A549 (cell line): ENCODE measurements at regions not wholly inside any gene's neighbourhood (a gene's known extent, or its start where the extent isn't known, plus 50 kb on each side); places are given as distances from the start of the nearest gene placed in this dataset.
"Not testable (repeated sequence)": the region's sequence is repeated elsewhere in the genome, so short reads cannot be mapped to it uniquely, and the experiment has no call there.

Source experiments
- ATAC-seq, 2 experiments: fragments of 200-7000 bp in 1 of 2; fragments of >200 bp in 1 of 2; cut with Nextera tagmentation in 1 of 2; cut with Tn5 transposase in 1 of 2; 3 replicates each; pipeline versions ENCODE4 v1.8.0 to v1.9.1; 2018 to 2020; ENCODE audit warnings: mild to moderate bottlenecking in 1 of 2, moderate library complexity in 1 of 2
- CTCF ChIA-PET: fragments of 300-600 bp; sonication (Branson Sonifier 250); formaldehyde crosslinking; extraction: SDS; loops from one replicate; lab custom pipeline; 2021; ENCODE audit warnings: antibody characterized with exemption, inconsistent platforms; lab: Yijun Ruan, JAX
- POLR2A ChIA-PET: fragments of 350-600 bp; formaldehyde crosslinking; extraction: SDS; loops from one replicate; lab custom pipeline; 2021; ENCODE audit warnings: antibody characterized with exemption, inconsistent platforms; lab: Yijun Ruan, JAX
- DNase-seq, 2 experiments: peaks; one replicate each; pipeline versions ENCODE4 v3.0.0 to v3.0.0-alpha.2; 2011 to 2016; ENCODE audit warnings: low read depth in 1 of 2, low spot score in 1 of 2
- FAIRE-seq: peaks from 2 replicates; lab custom pipeline; 2011; peaks lifted over from hg19 to GRCh38; lab: Jason Lieb, UNC
- H3K27ac ChIP-seq, 2 experiments: fragments of >200 bp; sonication (Bioruptor Twin); formaldehyde crosslinking; 3 replicates each; pipeline ENCODE4 v1.5.1; 2016 to 2017
- H3K4me1 ChIP-seq: fragments of >200 bp; sonication (Bioruptor Twin); formaldehyde crosslinking; 3 replicates; pipeline ENCODE4 v1.6.1; 2016
- H3K4me2 ChIP-seq: fragments of >200 bp; sonication (Bioruptor Twin); formaldehyde crosslinking; 3 replicates; pipeline ENCODE4 v1.6.1; 2016
- H3K4me3 ChIP-seq: fragments of >200 bp; sonication (Bioruptor Twin); formaldehyde crosslinking; 3 replicates; pipeline ENCODE4 v1.5.1; 2016
- H3K9me3 ChIP-seq: fragments of >200 bp; sonication (Bioruptor Twin); formaldehyde crosslinking; 3 replicates; pipeline ENCODE4 v1.6.1; 2016
- CBX2 ChIP-seq: fragments of 200-600 bp; sonication (generic); IDR thresholded peaks from 2 replicates; pipeline ENCODE4 v1.6.1; 2016; ENCODE audit warnings: low read depth, mild to moderate bottlenecking, borderline replicate concordance
- CBX8 ChIP-seq: fragments of 200-600 bp; sonication (generic); IDR thresholded peaks from 2 replicates; pipeline ENCODE4 v1.6.1; 2016
- CEBPB ChIP-seq, 2 experiments: fragments of >200 bp in 1 of 2; sonication (Bioruptor Twin) in 1 of 2; formaldehyde crosslinking in 1 of 2; IDR thresholded peaks; 2 replicates each; pipeline ENCODE4 v1.6.1; 2012 to 2016
- CHD2 ChIP-seq: fragments of 150-350 bp; IDR thresholded peaks from 2 replicates; pipeline ENCODE4 v1.6.1; 2014; ENCODE audit warnings: low read length; ENCODE audit not compliant: partially characterized antibody
- ELK1 ChIP-seq: fragments of 150-350 bp; IDR thresholded peaks from 2 replicates; pipeline ENCODE4 v1.6.1; 2014; ENCODE audit warnings: low read depth, mild to moderate bottlenecking, low read length
- FOSL2 ChIP-seq, 2 experiments: fragments of 450-650 bp in 1 of 2; fragments of >200 bp in 1 of 2; sonication (Bioruptor Twin) in 1 of 2; formaldehyde crosslinking; IDR thresholded peaks; 2 replicates each; pipeline versions ENCODE4 v1.5.0 to v1.6.1; 2016 to 2020; ENCODE audit warnings: mild to moderate bottlenecking in 1 of 2, moderate library complexity in 1 of 2
- GATA3 ChIP-seq: IDR thresholded peaks from 2 replicates; pipeline ENCODE4 v1.6.1; 2012; ENCODE audit warnings: borderline replicate concordance
- HMGXB4 ChIP-seq: fragments of 250-450 bp; sonication (Bioruptor Pico); IDR thresholded peaks from 2 replicates; pipeline ENCODE4 v1.5.0; 2021; ENCODE audit warnings: mild to moderate bottlenecking, moderate library complexity, borderline replicate concordance
- HOXB13 ChIP-seq: fragments of 250-450 bp; sonication (Bioruptor Pico); IDR thresholded peaks from 2 replicates; pipeline ENCODE4 v1.5.0; 2020; ENCODE audit warnings: low read depth, mild to moderate bottlenecking, moderate library complexity
- KDM1A ChIP-seq: fragments of 200-600 bp; sonication (generic); IDR thresholded peaks from 2 replicates; pipeline ENCODE4 v1.6.1; 2016; ENCODE audit warnings: low read depth, mild to moderate bottlenecking
- KDM5A ChIP-seq: fragments of 200-600 bp; sonication (generic); IDR thresholded peaks from 2 replicates; pipeline ENCODE4 v1.6.1; 2016; ENCODE audit warnings: antibody characterized with exemption, mild to moderate bottlenecking
- MAFK ChIP-seq: fragments of 450-650 bp; IDR thresholded peaks from 2 replicates; pipeline ENCODE4 v1.6.1; 2014; ENCODE audit not compliant: partially characterized antibody
- MYC ChIP-seq: IDR thresholded peaks from 2 replicates; pipeline ENCODE4 v1.6.1; 2012; ENCODE audit warnings: mild to moderate bottlenecking, inconsistent platforms, low read length, improper control_type of control experiment, borderline replicate concordance
- NR3C1 ChIP-seq: fragments of >200 bp; sonication (Bioruptor Twin); formaldehyde crosslinking; IDR thresholded peaks from 3 replicates; pipeline ENCODE4 v1.6.1; 2017
- PHF8 ChIP-seq: fragments of 200-600 bp; sonication (generic); IDR thresholded peaks from 2 replicates; pipeline ENCODE4 v1.6.1; 2016; ENCODE audit warnings: low read depth, mild to moderate bottlenecking, antibody characterized with exemption, moderate library complexity, borderline replicate concordance
- RCOR1 ChIP-seq: fragments of 150-350 bp; IDR thresholded peaks from 2 replicates; pipeline ENCODE4 v1.6.1; 2014; ENCODE audit warnings: antibody characterized with exemption, low read length, low read depth
- RFX5 ChIP-seq: fragments of 450-650 bp; IDR thresholded peaks from 2 replicates; pipeline ENCODE4 v1.7.1; 2014; ENCODE audit warnings: antibody characterized with exemption, mild to moderate bottlenecking, moderate library complexity
- SREBF2 ChIP-seq: fragments of 450-650 bp; IDR thresholded peaks from 2 replicates; pipeline ENCODE4 v1.6.1; 2014; ENCODE audit warnings: mild to moderate bottlenecking, moderate library complexity
- TFCP2L1 ChIP-seq: fragments of 250-450 bp; sonication (Bioruptor Pico); IDR thresholded peaks from 2 replicates; pipeline ENCODE4 v1.5.0; 2021; ENCODE audit warnings: mild to moderate bottlenecking
- TP53 ChIP-seq: fragments of 250-450 bp; sonication (Bioruptor Pico); IDR thresholded peaks from 2 replicates; pipeline ENCODE4 v1.5.0; 2021; ENCODE audit warnings: mild to moderate bottlenecking, moderate library complexity
- ZFP36 ChIP-seq: fragments of 450-650 bp; IDR thresholded peaks from 2 replicates; pipeline ENCODE4 v1.6.1; 2014; ENCODE audit warnings: borderline replicate concordance; ENCODE audit not compliant: partially characterized antibody
- ZSCAN20 ChIP-seq: fragments of 250-450 bp; sonication (Bioruptor Pico); IDR thresholded peaks from 2 replicates; pipeline ENCODE4 v1.8.0; 2022; ENCODE audit warnings: mild to moderate bottlenecking, moderate library complexity
- WGBS: methylation state at CpG from one replicate; pipeline ENCODE4 v1.1.6; 2017; ENCODE audit errors: missing lambda C conversion rate; 5-methylcytosine and 5-hydroxymethylcytosine counted together

- ChIA-PET CTCF (no interaction called here), POLR2A (no interaction called here)
- Histone ChIP-seq H3K27ac (no peak overlapping the region), H3K4me1 (no peaks in the 10 kb centered on the region), H3K9me3 (no peaks in the 10 kb centered on the region), H3K4me3 (no peak overlapping the region), H3K4me2 (no peak overlapping the region)
- no peak for ATAC-seq
- WGBS = 73% methylated on average over 2 of the region's 2 CpGs
- no peak for TF ChIP-seq RFX5
- TF ChIP-seq CBX2 = no peak
- no peak for TF ChIP-seq CBX8
- no peak for TF ChIP-seq KDM1A
- TF ChIP-seq CEBPB (IDR thresholded peaks at IDR 0.05) = no peak
- no peak for TF ChIP-seq KDM5A
- no peak for TF ChIP-seq MAFK
- no peak for DNase-seq
- FAIRE-seq = no peak
Observed at GRCh38 chrX:94676285-94676684, 1002.3 kb downstream of the FAM133A start.

- Histone ChIP-seq H3K4me2 (no peak overlapping the region), H3K4me3 (no peak overlapping the region), H3K27ac (no peak overlapping the region), H3K4me1 (no peaks in the 10 kb centered on the region), H3K9me3 (no peaks in the 10 kb centered on the region)
- 8% methylated on average over 2 of the region's 2 CpGs for WGBS
- no peak for DNase-seq
- CTCF ChIA-PET = no interaction called here
- no peak for FAIRE-seq
- no peak for TF ChIP-seq TP53
- no peak for TF ChIP-seq HOXB13 (CRISPR knock-in tag)
- TF ChIP-seq HMGXB4 (CRISPR knock-in tag) = no peak
- TF ChIP-seq KDM1A = no peak
- TF ChIP-seq ZSCAN20 = no peak
- TF ChIP-seq PHF8 = no peak
- TF ChIP-seq CHD2 = no peak
- no peak for TF ChIP-seq RCOR1
- POLR2A ChIA-PET = no interaction called here
- ATAC-seq = no peak
Observed at GRCh38 chrX:94686071-94686470, 1012.1 kb downstream of the FAM133A start.

GRCh38 chrX:94695910-94696309 lies 1021.9 kb downstream of the FAM133A start:
- Histone ChIP-seq H3K27ac (no peak overlapping the region), H3K4me2 (no peak overlapping the region)
- POLR2A ChIA-PET = no interaction called here
- 17% methylated on average over 3 of the region's 3 CpGs for WGBS
- DNase-seq = no peak
- FAIRE-seq = no peak
- no peak for TF ChIP-seq NR3C1
- TF ChIP-seq KDM5A = no peak
- no peak for TF ChIP-seq FOSL2 (IDR thresholded peaks at IDR 0.05)
- no peak for TF ChIP-seq FOSL2 (CRISPR knock-in tag; IDR thresholded peaks at IDR 0.05)
- no peak for TF ChIP-seq CBX2
- no peak for TF ChIP-seq ZFP36
- no peak for TF ChIP-seq GATA3
- no peak for TF ChIP-seq TFCP2L1 (CRISPR knock-in tag)
- no peak for TF ChIP-seq ELK1
- no peak for TF ChIP-seq RCOR1
- no peak for TF ChIP-seq CBX8
- TF ChIP-seq MYC = no peak
- no peak for TF ChIP-seq SREBF2
- TF ChIP-seq, all 56 proteins: peak for 0
- CTCF ChIA-PET = no interaction called here
- H3K4me3 ChIP-seq = no peak overlapping the region
- no peaks in the 10 kb centered on the region for H3K4me1 ChIP-seq
- H3K9me3 ChIP-seq = no peaks in the 10 kb centered on the region
- ATAC-seq = no peak

- H3K4me2 ChIP-seq, CTCF ChIA-PET, POLR2A ChIA-PET, FAIRE-seq, H3K27ac ChIP-seq, H3K4me1 ChIP-seq, ATAC-seq, H3K9me3 ChIP-seq, DNase-seq, H3K4me3 ChIP-seq: not testable (repeated sequence)
- WGBS = 52% methylated on average over 14 of the region's 15 CpGs
Observed at GRCh38 chrX:94704348-94705256, 1030.6 kb downstream of the FAM133A start.
